COLO668 (cell line): ENCODE measurements at regions not wholly inside any gene's neighbourhood (a gene's known extent, or its start where the extent isn't known, plus 50 kb on each side); places are given as distances from the start of the nearest gene placed in this dataset.

Experiments used
- DNase-seq: peaks from one replicate; lab custom pipeline; 2025; ENCODE audit not compliant: unreplicated experiment; lab: John Stamatoyannopoulos, UW

DNA sequence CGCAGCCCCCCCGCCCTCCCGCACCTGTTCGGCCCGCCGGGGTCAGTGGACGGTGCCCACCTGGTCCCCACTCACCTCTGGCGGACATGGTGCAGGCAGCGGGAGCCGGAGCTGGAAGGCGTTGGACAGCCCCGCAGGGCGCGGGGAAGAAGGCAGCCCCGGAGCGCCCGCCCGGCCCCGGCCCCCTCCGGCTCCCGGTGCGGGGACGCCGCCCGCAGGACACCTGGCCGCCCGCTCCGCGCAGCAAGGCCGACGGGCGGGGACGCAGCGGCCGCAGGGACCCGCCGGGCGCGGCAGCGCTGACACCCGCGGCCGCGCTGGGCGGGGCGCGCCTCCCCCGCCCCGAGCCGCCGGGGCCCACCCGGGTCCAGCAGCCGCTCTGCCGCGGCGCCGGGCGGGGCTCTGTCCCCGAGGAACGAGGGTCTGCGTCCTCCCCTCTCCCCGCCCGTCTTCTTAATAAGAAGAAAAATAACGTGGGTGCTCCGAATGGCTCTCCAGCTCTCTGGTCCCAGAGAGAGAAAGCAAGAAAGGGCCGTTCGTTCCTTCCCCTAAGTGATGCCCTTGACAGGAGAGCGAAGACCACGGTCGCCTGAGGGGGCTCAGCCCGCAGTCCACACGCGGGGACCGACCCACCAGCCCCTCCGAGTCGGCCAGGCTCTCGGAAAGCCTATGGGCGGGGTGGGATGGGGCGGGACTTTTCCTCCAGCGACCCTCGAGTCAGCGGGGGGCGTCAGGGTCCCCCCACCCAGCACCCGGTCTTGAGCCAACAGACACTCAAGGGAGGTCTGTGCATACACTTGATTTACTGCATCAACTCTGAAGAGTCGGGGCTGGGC is 53.4 kb upstream of the FHIP2A start:
- peak; percentile 33 for DNase-seq

DNA sequence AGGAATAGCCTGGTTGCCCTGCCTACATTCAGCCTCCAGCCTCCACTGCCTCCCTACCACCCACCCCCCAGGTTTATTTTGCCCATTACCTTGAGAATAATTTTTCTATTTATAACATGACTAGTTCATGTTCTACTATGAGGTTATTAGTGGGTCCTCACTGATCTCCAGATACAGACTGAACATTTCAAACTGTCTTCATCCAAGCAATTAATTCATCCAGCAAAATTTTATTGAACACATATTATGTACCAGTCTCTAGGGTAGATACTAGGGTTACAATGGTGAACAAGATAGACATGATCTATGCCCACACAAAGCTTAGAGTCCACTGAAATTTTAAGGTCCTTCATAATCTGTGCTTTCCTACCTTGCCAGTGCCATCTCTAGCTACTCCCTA is 51.6 kb upstream of the FHIP2A start:
- DNase-seq = no peak

DNA sequence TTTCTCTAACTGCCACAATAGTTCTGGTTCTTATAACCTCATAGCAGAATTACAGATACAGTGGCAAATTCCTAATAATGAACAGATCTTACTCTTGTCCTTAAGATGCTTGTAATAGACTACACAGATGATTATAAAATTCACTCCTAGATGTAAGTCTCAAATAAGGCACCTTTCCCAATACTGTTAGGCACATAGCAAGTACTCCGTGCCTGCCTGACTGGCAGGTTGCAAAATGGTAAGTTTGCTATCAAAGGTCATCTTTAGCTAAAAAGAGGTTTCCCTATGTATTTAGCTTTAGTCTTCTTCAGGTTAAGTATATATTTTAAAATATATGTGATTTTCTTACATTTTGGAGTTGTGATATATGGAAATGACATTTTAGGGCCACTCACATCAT is 50.4 kb upstream of the FHIP2A start:
- DNase-seq = no peak

DNA sequence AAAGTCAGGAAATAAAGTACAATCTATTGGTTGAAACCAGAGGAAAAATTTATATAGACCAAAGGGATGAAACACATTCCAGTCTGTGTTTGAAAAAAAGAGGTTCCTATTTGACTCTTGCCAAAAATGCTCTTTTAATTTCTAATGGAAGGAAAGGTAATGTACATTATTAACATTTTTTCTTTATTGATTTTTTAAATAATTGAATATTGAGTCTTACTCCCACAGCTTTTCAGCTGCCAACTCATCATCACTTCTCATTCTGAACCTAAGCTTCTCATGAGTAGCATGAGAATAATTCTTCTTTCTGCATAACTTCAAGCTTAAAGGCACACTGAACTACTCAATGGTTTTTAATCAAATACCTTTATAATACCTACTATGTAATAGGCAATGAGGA is 49.8 kb upstream of the FHIP2A start:
- DNase-seq = no peak
